Adrenal gland (tissue), 5 donors: ENCODE measurements at regions not wholly inside any gene's neighbourhood (a gene's known extent, or its start where the extent isn't known, plus 50 kb on each side); places are given as distances from the start of the nearest gene placed in this dataset.

Experiments
- POLR2A ChIP-seq, 2 donors: fragments of 450-650 bp; IDR thresholded peaks; one replicate each; pipeline ENCODE4 v1.6.1; 2017; ENCODE audit warnings: antibody characterized with exemption in 2 of 2, mild to moderate bottlenecking in 2 of 2, moderate library complexity in 1 of 2
- TF ChIP-seq, protein P1 (sequence below), 6 experiments: fragments of 450-650 bp in 4 of 6; fragments of 200-600 bp in 2 of 6; sonication (generic) in 1 of 6; IDR thresholded peaks; 1 replicate in 5 of 6; 2 replicates in 1 of 6; pipeline versions ENCODE4 v1.5.1 to v1.8.0; 2016 to 2021; ENCODE audit warnings: antibody characterized with exemption in 6 of 6, mild to moderate bottlenecking in 2 of 6, moderate library complexity in 1 of 6
- donor health status: DM: no; HTN: no; CAD: no.

- no peak for TF ChIP-seq POLR2A (IDR thresholded peaks at IDR 0.05)
- TF ChIP-seq, protein P1, sequence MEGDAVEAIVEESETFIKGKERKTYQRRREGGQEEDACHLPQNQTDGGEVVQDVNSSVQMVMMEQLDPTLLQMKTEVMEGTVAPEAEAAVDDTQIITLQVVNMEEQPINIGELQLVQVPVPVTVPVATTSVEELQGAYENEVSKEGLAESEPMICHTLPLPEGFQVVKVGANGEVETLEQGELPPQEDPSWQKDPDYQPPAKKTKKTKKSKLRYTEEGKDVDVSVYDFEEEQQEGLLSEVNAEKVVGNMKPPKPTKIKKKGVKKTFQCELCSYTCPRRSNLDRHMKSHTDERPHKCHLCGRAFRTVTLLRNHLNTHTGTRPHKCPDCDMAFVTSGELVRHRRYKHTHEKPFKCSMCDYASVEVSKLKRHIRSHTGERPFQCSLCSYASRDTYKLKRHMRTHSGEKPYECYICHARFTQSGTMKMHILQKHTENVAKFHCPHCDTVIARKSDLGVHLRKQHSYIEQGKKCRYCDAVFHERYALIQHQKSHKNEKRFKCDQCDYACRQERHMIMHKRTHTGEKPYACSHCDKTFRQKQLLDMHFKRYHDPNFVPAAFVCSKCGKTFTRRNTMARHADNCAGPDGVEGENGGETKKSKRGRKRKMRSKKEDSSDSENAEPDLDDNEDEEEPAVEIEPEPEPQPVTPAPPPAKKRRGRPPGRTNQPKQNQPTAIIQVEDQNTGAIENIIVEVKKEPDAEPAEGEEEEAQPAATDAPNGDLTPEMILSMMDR (IDR thresholded peaks at IDR 0.05) = no peak
Observed at GRCh38 chr3:31013090-31013489, 118.6 kb upstream of the GADL1 start.
